GM21786 (cell line): ENCODE measurements at regions not wholly inside any gene's neighbourhood (a gene's known extent, or its start where the extent isn't known, plus 50 kb on each side); places are given as distances from the start of the nearest gene placed in this dataset.
"Not testable (repeated sequence)": the region's sequence is repeated elsewhere in the genome, so short reads cannot be mapped to it uniquely, and the experiment has no call there.

Source experiments
- ATAC-seq: cut with Tn5 transposase; IDR thresholded peaks from one replicate; pipeline ENCODE4 v1.9.1; 2021; ENCODE audit not compliant: unreplicated experiment

DNA sequence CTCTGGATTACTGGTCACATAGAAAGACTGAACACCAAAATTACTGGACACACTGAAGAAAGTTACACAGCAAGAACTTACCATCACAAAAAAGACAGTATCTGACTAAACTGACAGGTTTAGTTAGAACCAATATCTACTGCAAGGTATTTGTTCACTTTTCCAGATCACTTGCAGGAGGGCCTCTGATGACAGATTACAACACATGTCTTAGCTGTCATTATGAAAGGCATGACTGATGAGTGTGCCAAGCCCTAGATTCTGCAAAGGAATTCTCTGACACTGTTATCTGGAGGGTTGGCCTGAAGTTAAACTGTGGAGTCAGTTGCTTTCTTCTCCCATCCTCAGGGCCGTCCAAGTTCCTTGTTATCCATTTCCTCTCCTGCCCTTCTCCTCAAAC lies 242.7 kb downstream of the KIF20B start:
- ATAC-seq, result no peak

GRCh38 chr10:89946106-89946505 lies 244.7 kb downstream of the KIF20B start:
- ATAC-seq, result no peak

DNA sequence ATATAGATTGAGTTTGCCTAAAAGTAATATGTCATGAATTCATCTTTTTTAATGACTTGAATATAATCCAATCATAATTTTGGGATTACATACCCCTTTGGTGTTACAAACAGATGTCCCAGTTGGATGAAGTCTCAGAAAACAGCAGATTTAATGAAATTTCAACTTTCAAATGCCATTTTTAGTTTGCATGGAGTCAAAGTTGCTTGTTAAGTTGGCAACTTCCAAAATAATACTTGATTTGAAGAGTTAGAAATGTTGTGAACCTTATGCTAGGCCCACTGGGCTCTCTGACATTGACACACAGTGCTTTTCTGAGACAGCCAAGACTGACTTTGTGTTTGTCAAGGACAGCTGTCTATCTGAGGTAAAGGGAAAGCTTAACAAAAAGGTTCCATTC lies 248.1 kb downstream of the KIF20B start:
- no peak for ATAC-seq

DNA sequence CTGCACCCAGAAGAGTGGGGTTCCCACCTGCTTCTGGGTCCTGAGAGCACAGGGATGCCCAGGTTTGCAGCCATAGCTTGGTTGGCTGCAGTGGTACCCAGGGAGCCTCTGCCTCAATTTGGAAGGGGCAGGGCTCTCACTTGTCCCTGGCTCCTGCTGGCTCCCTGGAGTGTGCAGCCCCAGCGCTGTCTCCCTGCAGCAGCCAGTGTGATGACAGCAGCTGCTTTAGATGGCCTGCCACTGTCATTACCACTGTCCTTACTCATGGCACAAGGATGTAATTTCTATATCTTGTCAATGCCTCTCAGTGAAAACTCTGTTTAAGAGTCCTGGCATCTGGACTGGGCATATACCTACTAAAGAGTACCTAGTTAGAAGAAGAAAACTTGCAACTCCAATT lies 250.9 kb downstream of the KIF20B start:
- no peak for ATAC-seq

GRCh38 chr10:89952751-89953150 lies 251.4 kb downstream of the KIF20B start:
- no peak for ATAC-seq

GRCh38 chr10:89954061-89954460 lies 252.7 kb downstream of the KIF20B start:
- no peak for ATAC-seq

DNA sequence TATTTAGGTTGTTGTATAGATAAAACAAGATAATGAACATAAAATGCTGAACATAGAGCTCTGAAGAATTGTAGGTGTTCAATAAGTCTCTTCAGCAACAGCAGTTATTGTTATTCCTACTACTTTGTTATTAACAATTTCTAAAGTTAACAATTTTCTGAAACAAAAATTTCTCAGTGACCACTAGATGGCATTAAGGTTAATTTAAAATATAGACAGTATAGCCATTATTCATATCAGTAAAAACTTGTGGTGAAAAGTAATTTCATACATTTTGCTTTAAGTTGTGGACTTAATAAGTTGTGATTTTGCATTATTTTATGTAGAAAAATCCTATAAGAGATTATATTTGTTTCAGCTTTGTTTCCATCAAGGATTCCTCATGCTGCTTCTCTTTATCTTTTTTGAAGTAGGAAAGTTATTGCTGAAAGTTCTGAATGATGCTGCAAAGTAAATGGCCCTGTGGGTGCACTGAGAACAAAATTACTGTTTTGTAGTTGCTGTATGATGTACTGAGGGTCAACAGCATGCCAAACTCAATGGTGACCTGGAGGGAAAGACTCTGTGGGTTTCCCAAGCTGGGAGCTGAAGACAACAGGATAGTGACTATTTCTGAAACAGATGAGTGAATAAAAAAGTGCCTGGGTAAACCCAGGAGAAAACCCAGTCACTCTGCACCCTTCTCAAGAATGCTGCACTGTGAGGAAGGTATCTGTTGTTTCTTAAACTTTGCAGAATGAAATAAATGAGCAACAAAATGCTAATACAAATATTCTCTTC lies 253.6 kb downstream of the KIF20B start:
- no peak for ATAC-seq

- peak; percentile 74 for ATAC-seq
Observed at GRCh38 chr10:89959433-89960110, 258.2 kb downstream of the KIF20B start.

DNA sequence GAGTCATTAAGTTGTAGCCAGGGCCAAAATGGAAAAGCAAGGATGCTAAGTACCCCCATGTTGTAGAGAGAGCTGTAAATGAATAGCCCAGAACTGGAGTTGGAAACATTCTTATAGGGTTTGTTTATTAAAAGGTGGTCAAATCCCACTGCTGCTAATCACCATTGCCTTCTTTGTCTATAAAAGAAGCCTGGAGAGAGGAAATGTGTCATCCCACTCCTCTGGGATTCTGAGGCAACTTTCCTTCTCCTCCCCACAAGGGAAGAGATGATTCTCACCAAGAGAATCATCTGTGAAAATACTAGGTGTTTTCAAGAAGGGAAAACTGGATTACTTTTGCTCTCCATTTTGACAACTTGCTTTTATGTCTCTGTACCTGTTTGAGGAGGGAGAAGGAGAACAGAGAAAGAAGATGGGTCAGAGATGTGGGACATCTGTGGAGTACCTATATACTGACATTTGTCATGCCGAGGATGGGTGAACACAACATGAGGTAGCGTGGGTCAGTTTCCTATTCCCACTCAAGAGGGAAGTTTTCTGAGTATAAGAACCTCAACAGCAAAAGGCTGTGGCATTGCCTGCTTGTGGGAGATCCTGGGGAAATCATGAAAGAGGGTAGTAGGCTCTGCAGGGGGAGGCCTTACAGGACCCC lies 262.2 kb downstream of the KIF20B start:
- no peak for ATAC-seq

- ATAC-seq, result no peak
Observed at GRCh38 chr10:89966211-89966610, 264.8 kb downstream of the KIF20B start.

DNA sequence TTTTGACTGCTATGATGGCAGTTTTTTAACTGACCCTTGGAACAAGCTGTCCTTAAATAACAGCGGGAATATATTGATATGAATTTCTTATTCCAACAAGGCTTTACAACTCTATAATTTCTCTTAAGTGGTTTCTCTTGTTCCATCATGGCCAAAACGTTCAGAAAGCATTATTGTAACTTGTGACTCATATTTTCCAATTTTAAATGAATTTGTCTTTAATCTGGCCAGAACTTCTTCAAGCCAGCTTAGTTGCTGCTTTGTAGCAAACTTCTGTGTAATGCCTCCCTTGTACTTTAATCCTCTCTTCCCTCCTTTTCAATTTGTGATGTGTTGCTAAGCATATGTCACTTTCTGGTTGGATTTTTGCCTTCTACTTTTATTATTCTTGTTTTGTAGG lies 271.9 kb downstream of the KIF20B start:
- no peak for ATAC-seq

DNA sequence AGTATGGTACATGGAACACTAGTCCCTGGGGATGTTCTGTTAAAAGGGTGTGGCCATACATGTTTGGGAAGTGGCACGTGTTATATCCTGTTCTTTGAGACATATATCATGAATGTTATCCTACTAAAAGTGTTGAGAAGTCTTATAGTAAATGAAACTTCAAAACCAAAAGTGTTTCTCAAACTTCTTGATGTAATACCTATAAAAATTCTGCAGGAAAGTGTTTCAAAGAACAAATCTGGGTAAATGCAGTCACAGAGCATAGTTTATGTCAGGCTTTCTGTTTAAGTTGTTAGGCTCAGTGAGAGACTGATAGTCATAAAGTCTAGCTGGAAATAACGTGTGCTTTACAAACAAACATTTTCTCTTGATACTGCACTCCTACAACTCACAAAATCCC lies 273.7 kb downstream of the KIF20B start:
- no peak for ATAC-seq

GRCh38 chr10:89975771-89976170 lies 274.4 kb downstream of the KIF20B start:
- no peak for ATAC-seq

DNA sequence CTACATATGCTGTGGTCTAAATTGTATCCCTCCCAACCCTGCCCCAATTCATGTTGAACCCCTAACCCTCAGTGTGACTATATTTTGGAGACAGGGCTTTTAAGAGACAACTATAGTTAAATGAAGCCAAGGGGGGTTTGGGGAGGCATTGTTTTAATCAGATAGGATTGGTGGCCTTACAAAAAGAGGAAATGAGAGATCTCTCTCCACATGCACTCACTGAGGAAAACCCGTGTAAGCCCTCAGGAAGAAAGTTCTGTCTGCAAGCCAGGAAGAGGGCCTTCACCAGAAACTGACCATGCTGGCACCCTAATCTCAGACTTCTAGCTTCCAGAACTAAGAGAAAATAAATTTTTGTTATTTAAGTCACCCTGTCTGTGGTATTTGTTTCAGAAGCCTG lies 276.7 kb downstream of the KIF20B start:
- ATAC-seq, result no peak

DNA sequence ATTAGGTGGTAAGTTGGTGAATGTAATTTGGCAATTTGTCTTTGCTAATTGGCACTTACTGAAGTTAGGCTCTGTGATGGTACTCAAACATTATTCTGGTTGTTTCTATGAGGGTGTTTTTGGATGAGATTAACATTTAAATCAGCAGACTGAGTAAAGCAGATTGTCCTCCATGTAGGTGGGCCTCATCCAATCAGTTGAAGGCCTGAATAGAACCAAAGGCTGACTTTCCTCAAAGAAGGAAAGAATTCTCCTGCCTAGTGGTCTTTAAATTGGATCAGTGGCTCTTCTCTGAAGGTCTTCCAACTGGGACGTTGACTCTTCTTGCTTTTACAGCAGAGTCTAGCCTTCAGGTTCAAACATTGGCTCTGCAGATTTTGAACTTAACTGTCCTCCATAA lies 278.3 kb downstream of the KIF20B start:
- no peak for ATAC-seq

DNA sequence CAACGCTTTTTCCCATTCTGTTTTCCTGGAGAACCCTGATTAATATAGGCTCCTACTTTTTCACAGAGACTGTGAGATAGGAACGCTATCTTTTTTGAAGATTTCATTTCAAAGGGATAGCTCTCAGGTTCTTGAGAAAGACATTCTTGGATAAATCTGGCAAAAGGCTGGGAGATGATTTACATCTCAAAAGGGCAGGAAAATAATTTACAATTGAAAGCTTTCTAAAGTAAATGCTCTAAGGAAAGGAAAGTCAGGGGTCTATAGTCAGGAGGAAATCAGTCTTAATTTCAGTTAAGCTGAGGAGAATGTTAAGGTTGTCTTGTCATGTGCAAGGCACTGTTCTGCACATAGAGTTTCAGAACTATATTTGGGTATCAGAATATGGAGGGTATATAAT lies 278.8 kb downstream of the KIF20B start:
- no peak for ATAC-seq

GRCh38 chr10:89981891-89982290 lies 280.5 kb downstream of the KIF20B start:
- no peak for ATAC-seq

DNA sequence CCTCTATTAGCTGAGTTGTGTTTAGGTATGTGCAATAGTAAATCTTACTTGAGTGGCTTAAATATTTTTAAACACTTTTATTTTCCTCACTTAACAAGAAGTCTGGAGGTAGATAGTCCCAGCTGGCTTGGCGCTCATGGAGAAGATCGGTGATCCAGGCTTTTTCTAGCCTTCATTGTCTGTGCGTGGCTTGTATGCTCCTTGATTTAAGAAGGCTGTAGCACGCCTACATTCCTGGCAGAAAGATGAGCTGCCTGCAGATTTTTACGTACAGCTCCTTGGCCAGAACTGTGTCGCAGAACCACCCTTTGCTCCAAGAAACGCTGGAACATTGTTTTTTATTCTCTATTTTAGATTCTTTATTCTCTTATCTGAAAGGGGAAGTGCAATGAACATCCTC lies 284.1 kb downstream of the KIF20B start:
- no peak for ATAC-seq

GRCh38 chr10:89988361-89988760 lies 287.0 kb downstream of the KIF20B start:
- ATAC-seq, result not testable (repeated sequence)

- no peak for ATAC-seq
Observed at GRCh38 chr10:89992575-89992974, 291.2 kb downstream of the KIF20B start.

DNA sequence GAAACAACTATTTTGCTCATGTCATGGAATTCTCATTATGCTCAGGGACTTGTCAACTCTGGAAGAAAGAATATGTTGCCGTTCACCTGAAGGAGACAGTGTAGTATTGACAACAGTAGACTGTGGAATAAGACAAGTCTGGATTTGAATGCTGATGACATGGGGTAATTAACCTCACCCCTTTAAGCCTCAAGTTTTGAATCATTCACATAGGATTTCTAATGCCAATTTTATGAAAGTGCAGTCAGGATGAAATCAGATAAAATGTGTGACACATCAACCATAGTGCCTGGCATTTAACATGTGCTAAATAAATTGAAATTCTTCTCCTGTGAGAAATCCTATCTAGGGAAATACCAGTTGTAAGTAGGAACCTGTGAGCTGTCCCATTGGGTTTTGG lies 305.8 kb downstream of the KIF20B start:
- ATAC-seq, result no peak

- ATAC-seq, result not testable (repeated sequence)
Observed at GRCh38 chr10:90011281-90011680, 309.9 kb downstream of the KIF20B start.
